Peyer's patch (tissue), 4 donors: ENCODE measurements at regions not wholly inside any gene's neighbourhood (a gene's known extent, or its start where the extent isn't known, plus 50 kb on each side); places are given as distances from the start of the nearest gene placed in this dataset.

Source experiments
- POLR2A ChIP-seq, 2 donors: fragments of 450-650 bp; IDR thresholded peaks; one replicate each; pipeline ENCODE4 v1.5.1; 2017; ENCODE audit warnings: antibody characterized with exemption in 2 of 2, mild to moderate bottlenecking in 2 of 2, moderate library complexity in 2 of 2
- TF ChIP-seq, protein P1 (sequence below), 6 experiments: fragments of 450-650 bp in 4 of 6; fragments of 200-600 bp in 2 of 6; sonication (generic) in 1 of 6; IDR thresholded peaks; one replicate each; pipeline ENCODE4 v1.5.1; 2017 to 2019; ENCODE audit warnings: antibody characterized with exemption in 6 of 6, mild to moderate bottlenecking in 3 of 6, moderate library complexity in 1 of 6

- TF ChIP-seq, protein P1, sequence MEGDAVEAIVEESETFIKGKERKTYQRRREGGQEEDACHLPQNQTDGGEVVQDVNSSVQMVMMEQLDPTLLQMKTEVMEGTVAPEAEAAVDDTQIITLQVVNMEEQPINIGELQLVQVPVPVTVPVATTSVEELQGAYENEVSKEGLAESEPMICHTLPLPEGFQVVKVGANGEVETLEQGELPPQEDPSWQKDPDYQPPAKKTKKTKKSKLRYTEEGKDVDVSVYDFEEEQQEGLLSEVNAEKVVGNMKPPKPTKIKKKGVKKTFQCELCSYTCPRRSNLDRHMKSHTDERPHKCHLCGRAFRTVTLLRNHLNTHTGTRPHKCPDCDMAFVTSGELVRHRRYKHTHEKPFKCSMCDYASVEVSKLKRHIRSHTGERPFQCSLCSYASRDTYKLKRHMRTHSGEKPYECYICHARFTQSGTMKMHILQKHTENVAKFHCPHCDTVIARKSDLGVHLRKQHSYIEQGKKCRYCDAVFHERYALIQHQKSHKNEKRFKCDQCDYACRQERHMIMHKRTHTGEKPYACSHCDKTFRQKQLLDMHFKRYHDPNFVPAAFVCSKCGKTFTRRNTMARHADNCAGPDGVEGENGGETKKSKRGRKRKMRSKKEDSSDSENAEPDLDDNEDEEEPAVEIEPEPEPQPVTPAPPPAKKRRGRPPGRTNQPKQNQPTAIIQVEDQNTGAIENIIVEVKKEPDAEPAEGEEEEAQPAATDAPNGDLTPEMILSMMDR (IDR thresholded peaks at IDR 0.05): no peak
- no peak for TF ChIP-seq POLR2A (IDR thresholded peaks at IDR 0.05)
These were observed 166.6 kb upstream of the CIBAR2 start for GRCh38 chr16:85278839-85279238.
